Left lung (tissue), 4 donors: ENCODE measurements at regions not wholly inside any gene's neighbourhood (a gene's known extent, or its start where the extent isn't known, plus 50 kb on each side); places are given as distances from the start of the nearest gene placed in this dataset.

Experiments
- ATAC-seq: fragments of 200-7000 bp; cut with Tn5 transposase; one replicate; pipeline ENCODE4 v1.9.1; 2020; ENCODE audit warnings: moderate library complexity
- DNase-seq, 4 donors: peaks; one replicate each; pipeline ENCODE4 v3.0.0-alpha.2; 2013 to 2020
- H3K27ac ChIP-seq, 2 donors: fragments of 200-600 bp; sonication (generic) in 1 of 2; one replicate each; pipeline versions ENCODE4 v1.5.0 to v1.8.0; 2020 to 2021
- H3K27me3 ChIP-seq, 2 donors: fragments of 200-600 bp; sonication (generic) in 1 of 2; one replicate each; pipeline versions ENCODE4 v1.5.0 to v1.8.0; 2020 to 2021
- H3K36me3 ChIP-seq, 2 donors: fragments of 200-600 bp; sonication (generic) in 1 of 2; one replicate each; pipeline versions ENCODE4 v1.5.0 to v1.8.0; 2020 to 2021
- H3K4me1 ChIP-seq, 2 donors: fragments of 200-600 bp; one replicate each; pipeline ENCODE4 v1.8.0; 2021
- H3K4me3 ChIP-seq, 2 donors: fragments of 200-600 bp; sonication (generic) in 1 of 2; one replicate each; pipeline versions ENCODE4 v1.5.0 to v1.8.0; 2020 to 2021; ENCODE audit warnings: mild to moderate bottlenecking in 1 of 2
- H3K9me3 ChIP-seq, 2 donors: fragments of 200-600 bp; sonication (generic) in 1 of 2; one replicate each; pipeline versions ENCODE4 v1.5.0 to v1.8.0; 2020 to 2021
- CTCF ChIP-seq, 2 donors: fragments of 200-600 bp; sonication (generic) in 1 of 2; IDR thresholded peaks; one replicate each; pipeline versions ENCODE4 v1.5.0 to v1.8.0; 2021; ENCODE audit warnings: antibody characterized with exemption in 2 of 2
- intact Hi-C, 2 donors: fragments of 100-400 bp; cut with DNase I; formaldehyde crosslinking; loops; one replicate each; pipeline versions ENCODE4 v1.11.2 to v1.14.2; 2022
- donor health status: DM: no; HTN: yes; CAD: no.
- donor health status: DM: no; HTN: no; CAD: no.

- no peak for TF ChIP-seq CTCF (IDR thresholded peaks at IDR 0.05)
- H3K9me3 ChIP-seq = no peaks in the 10 kb centered on the region
- H3K4me3 ChIP-seq = no peak overlapping the region
- no peaks in the 10 kb centered on the region for H3K4me1 ChIP-seq
- intact Hi-C loops = no loop called here
- no peak overlapping the region for H3K27ac ChIP-seq
- H3K36me3 ChIP-seq = no peaks in the 10 kb centered on the region
- ATAC-seq (no peak), DNase-seq (no peak)
- H3K27me3 ChIP-seq = no peaks in the 10 kb centered on the region
Measured at GRCh38 chr4:14504162-14504561, 498.1 kb upstream of the CPEB2 start.

- no peaks in the 10 kb centered on the region for H3K4me1 ChIP-seq
- no peak overlapping the region for H3K4me3 ChIP-seq
- ATAC-seq (no peak), DNase-seq (no peak)
- no peaks in the 10 kb centered on the region for H3K9me3 ChIP-seq
- no peaks in the 10 kb centered on the region for H3K36me3 ChIP-seq
- H3K27ac ChIP-seq = no peak overlapping the region
- TF ChIP-seq CTCF (IDR thresholded peaks at IDR 0.05) = no peak
- intact Hi-C loops = no loop called here
- H3K27me3 ChIP-seq = no peaks in the 10 kb centered on the region
Measured at GRCh38 chr4:14513471-14513870, 488.8 kb upstream of the CPEB2 start.

- no peak for DNase-seq
- no peak for TF ChIP-seq CTCF (IDR thresholded peaks at IDR 0.05)
- Histone ChIP-seq H3K9me3 (no peaks in the 10 kb centered on the region), H3K27ac (no peak overlapping the region), H3K27me3 (no peaks in the 10 kb centered on the region), H3K36me3 (no peaks in the 10 kb centered on the region), H3K4me1 (no peaks in the 10 kb centered on the region), H3K4me3 (no peak overlapping the region)
- no peak for ATAC-seq
- intact Hi-C loops = no loop called here
Measured at GRCh38 chr4:14515556-14515955, 486.7 kb upstream of the CPEB2 start.

- DNase-seq = no peak
- TF ChIP-seq CTCF (IDR thresholded peaks at IDR 0.05) = no peak
- Histone ChIP-seq H3K9me3 (no peaks in the 10 kb centered on the region), H3K4me3 (no peak overlapping the region), H3K27ac (no peak overlapping the region), H3K4me1 (no peaks in the 10 kb centered on the region), H3K36me3 (no peaks in the 10 kb centered on the region), H3K27me3 (no peaks in the 10 kb centered on the region)
- intact Hi-C loops = no loop called here
- no peak for ATAC-seq
Measured at GRCh38 chr4:14518136-14518535, 484.1 kb upstream of the CPEB2 start.

- intact Hi-C loops = no loop called here
- Histone ChIP-seq H3K27me3 (no peaks in the 10 kb centered on the region), H3K4me3 (no peak overlapping the region), H3K9me3 (no peaks in the 10 kb centered on the region), H3K36me3 (no peaks in the 10 kb centered on the region), H3K4me1 (no peaks in the 10 kb centered on the region), H3K27ac (no peak overlapping the region)
- no peak for TF ChIP-seq CTCF (IDR thresholded peaks at IDR 0.05)
- ATAC-seq = peak; percentile 21
- no peak for DNase-seq
Measured at GRCh38 chr4:14520171-14520570, 482.1 kb upstream of the CPEB2 start.
